Stimulated activated CD8-positive, alpha-beta memory T cell treated with anti-CD3 and anti-CD28 coated beads, Interleukin-7, amount 100 ng/mL, for 4 hours (primary cell): ENCODE measurements at regions not wholly inside any gene's neighbourhood (a gene's known extent, or its start where the extent isn't known, plus 50 kb on each side); places are given as distances from the start of the nearest gene placed in this dataset.

ENCODE experiments used
- DNase-seq, 2 donors: peaks; one replicate each; pipeline ENCODE4 v3.0.0-alpha.2; 2020; ENCODE audit warnings: low read depth in 2 of 2

DNA sequence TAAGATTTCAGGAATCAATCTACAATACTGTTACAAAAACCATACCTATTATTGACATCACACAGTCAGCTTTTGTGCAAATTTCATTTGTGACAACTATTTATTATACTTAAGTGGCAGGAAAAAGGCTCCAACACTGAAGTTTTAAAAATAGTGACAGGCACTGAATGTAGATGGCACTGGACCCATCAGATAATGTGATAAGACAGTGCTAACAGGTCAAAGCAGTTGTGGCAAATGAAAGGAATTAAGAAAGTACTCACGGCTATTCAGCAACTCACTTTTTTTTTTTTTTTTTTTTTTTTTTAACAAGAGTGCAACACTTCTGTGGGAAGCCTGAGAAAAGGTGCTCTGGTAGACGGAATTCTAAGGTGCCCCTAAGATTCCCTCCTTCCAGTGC, 115.0 kb upstream of the MEF2C start:
- no peak for DNase-seq

DNA sequence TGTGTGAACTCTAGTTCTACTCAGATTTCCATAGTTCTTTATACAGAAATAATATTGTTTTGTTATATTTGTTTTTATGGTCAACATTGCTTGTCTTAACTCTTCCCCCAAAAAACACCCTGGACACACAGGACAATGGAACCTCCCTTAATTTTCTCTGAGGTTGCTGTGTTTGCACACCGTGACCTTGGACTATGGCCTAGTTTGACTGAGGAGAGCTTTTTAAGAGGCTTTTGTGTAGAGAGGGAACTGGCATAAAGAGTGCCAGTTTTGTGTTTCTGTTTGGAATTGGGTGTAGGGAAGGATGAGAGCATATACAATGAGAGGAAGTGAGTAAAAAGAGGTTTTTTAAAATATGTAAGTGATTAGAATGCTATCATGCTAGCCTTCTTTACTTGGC, 101.1 kb upstream of the MEF2C start:
- DNase-seq = no peak

DNA sequence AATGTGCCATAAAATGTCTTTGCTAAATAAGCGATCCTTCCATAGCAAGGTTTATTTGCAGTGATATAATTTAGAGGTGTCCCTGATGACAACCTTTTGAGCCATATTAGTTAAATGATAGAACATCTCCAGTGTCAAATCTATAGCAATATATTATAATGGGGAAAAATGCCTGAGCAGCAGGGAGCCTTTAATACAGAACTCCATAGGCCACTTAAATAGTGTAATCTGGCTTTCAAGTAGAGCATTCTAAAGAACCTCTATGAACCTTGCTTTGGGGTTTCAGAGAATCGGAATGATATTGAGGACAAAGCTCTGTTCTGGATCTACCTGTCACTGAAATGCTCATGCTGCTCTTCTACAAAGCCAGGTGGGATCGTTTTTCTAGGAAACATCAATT, 96.7 kb upstream of the MEF2C start:
- no peak for DNase-seq

DNA sequence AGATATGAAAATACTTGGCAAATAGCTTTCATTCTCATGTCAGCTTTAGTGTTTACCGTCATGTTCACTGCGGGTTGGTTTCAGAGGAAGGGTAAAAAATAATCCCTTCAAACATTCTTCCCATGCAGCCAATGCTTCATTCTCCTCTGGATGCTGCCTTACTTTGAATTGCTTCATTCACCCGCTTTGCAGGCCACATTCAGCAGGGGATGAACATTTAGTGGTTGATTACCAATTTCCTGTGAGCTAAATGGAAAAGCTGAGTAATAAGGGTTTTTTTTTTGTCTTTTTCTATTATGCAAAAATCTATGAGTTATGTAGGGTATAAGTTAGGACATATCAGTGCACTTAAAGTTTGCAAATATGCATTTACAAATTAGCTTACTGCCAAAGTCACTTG, 96.3 kb upstream of the MEF2C start:
- no peak for DNase-seq

DNA sequence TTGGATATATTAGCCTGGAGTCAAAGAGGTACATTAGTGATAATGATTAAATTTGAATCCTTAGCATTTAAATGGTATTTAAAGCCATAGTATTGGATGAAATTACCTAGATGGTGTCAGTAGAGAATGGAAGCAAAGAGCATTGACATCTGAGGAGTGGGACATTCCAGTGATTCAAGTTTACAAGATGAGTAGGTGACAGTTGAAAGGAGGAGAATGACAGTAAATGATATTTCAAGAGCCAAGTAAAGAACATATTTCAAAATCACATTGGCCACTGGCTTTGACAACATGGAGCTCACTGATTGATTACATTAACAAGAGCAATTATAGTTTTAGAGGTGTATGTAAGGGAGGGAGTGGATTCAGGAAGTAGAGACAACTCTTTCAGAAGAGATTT, 93.9 kb upstream of the MEF2C start:
- DNase-seq = no peak

DNA sequence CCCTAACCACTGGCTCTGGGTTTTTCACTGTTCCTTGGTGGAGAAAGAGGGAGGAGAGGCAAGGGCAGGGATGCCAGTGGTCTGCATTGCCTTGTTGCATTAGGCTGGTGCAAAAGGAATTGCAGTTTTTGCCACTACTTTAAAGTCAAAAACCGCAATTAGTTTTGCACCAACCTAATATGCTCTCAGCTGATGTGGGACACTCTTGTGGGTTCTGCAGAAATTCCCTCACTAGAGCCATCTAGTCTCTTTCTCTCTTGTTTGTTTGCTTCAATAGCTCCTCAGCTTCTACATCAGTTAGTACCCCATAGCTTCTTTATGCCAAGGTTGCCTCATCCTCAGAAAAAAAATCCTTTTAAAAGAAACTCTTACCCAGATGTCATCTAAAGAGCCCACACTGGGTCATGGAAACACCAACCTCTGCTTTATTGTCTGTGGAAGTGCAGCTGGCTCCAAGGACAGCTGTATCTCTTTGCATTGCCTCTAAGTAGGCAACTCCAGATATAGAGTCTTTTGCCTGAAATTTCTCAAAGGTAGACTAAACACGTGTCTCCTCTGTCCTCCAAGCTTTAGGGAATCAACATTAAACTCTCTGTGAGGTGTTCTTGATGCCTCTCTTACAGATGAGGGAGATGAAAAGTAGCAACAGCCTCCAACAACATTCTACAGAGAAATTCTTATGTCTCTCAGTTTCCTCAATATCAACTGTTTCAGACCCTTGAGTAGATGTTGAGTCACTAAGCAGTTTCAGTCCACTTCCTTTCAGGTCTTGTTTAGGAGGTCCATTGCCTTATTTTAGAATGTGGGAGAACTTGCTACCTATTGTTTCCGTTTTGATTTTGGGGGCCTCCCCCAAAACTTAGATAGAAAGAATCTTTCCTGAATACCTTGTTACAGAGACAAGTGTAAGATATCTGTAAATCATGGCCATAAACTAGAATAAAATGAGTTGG, 84.9 kb upstream of the MEF2C start:
- DNase-seq = no peak

DNA sequence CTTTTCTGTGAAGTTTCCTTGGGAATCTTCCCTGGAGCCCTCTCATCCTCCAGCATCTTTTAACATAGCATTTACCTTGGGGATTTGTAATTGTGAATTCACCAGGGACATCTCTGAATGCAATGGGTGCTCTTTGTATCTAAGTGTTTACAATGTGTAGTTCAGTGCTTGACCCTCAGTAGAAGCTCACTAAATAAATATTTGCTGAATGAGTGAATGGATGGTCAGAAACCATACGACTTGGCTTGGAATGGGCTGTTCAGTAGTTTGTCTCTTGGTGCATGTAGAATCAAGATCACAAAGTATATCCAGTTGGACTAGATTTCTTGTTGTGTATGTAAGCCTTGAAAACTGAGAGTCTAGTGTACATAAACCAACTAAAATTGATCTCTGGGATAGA, 81.8 kb upstream of the MEF2C start:
- DNase-seq = no peak

DNA sequence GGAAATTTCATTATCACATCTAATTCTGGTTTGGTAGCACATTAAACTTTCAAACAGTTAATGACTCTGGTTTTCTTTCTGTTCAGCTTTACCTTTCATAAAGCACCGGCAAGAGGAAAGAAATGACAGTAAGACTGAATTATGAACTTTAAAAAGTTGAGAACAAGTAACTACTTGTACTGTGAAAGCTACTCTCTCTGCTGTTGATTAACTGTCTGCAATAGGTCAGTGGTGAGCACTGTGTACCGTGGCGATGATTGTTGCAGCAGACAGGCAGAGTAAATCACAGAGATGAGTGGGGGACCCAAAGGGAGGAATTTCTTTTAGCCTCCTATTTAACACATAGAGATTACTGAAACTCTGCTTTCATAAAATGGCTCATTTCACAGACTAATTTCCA, 74.0 kb upstream of the MEF2C start:
- no peak for DNase-seq

DNA sequence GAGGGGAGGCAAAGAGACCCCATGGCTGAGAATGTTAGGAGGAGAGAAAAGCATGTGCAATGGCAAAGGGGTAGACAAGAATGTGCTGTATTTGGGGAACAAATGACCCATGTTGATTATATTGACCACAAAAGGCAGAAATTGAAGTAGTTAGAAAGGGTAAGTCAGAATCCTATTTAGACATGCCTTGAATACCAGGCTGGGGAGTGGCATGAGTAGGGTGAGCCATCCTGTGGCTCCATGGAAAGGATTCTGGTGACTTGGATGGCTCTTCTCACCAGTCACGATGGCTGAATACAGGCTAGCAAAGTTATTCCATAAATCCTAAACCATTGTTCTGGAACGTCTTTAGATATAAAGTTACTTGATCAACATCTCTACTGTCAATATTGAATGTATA, 73.4 kb upstream of the MEF2C start:
- no peak for DNase-seq

DNA sequence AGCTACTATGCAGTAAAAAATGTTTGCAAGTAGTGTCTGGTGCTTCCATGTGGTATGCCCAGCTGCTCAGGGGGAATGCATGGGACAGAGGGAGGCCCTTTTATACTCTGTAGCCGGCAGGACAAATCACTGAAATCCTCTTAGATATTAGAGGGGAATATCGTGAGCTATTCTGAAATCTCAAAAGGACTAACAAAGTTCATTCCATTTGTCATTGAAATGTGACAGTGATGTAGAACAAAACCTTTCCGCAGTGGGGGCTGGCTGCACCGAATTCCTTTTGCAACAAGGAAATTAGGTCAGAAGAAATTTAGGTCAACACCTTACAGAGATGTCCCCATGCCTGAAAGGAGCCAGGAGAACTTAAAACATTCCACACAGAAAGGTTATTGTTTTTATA, 72.4 kb upstream of the MEF2C start:
- no peak for DNase-seq

DNA sequence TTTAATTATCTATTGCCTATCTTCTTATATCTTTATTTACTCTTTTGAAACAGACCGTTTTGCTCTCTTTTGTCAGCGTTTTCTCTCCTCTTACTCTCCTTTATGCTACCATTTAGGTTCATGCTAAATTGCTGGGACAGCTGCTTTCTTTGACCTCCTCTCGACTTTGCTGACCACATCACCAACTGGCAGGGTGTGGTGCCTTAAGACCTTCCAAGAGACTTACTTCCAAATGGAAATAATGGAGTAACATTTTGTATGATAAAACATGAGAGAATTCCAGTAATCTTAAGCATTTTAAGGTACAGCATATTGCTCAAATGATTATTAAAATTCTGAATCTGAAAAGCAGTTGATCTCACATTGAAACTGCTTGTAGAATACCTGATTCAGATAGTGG, 71.5 kb upstream of the MEF2C start:
- no peak for DNase-seq

DNA sequence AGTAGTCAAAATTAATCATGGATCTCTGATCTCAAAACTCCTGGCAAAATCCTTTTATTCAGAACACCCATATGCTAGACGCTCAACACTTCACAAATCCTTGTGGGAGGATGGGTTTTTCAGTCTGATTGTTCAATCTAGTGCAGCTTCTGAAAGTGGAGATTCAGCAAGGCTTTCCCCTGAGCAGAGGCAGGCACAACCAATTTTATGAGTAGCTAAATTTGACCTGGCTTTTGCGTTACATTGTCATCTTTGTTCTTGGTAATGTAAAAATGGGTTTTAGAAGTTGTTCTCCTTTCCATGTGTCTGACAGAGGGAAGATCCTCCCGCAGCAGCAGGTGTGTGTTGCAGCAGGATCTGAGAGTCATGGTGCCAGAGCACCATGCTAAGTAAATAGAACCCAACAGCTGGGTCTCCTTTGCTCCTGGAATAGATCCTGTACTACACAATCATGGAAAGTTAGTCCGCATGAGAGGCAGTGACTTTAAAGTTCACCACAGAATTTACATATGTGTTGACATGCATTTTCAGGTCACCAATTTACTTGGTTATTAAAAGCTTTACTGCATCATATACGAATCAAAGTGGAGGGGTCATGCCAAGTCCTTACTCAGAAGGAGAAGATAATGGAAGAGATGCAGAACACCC, 70.1 kb upstream of the MEF2C start:
- DNase-seq = no peak

DNA sequence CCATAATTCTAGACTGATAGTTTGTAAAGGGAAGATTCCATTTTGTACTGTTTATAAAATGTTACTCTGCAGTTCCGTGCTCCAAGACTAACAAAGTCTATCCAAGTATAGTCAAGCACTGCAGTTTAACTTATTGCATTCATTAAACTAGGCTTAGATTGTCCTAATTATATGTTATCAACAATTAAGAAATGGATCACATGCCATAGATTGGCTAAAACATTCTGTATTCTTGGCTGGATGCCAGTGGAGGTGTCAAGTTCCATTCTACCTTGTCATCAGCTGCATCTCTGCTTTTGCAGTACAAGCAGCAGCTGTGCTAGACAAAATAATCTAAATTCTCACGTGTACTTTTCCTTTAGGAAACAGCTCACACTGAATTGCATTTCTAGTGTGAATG, 69.4 kb upstream of the MEF2C start:
- no peak for DNase-seq

DNA sequence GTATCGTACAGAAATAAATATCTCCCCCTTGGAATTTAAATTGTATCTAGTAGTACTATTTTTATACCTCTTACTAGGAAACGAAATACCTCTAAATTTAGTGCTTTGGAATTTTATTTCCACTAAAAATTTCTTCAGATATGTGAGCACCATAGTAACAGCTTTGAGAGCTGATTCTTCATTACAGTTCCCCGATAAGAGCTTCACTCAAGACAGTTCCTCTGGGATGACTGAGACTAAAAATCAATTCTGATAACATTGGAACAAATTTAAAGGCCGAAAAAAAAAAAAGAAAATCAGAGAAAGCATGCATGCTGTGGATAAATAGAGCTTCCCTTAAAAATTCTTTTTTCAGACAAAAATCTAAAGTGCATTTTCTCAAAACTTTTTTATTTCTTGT, 68.5 kb upstream of the MEF2C start:
- no peak for DNase-seq

DNA sequence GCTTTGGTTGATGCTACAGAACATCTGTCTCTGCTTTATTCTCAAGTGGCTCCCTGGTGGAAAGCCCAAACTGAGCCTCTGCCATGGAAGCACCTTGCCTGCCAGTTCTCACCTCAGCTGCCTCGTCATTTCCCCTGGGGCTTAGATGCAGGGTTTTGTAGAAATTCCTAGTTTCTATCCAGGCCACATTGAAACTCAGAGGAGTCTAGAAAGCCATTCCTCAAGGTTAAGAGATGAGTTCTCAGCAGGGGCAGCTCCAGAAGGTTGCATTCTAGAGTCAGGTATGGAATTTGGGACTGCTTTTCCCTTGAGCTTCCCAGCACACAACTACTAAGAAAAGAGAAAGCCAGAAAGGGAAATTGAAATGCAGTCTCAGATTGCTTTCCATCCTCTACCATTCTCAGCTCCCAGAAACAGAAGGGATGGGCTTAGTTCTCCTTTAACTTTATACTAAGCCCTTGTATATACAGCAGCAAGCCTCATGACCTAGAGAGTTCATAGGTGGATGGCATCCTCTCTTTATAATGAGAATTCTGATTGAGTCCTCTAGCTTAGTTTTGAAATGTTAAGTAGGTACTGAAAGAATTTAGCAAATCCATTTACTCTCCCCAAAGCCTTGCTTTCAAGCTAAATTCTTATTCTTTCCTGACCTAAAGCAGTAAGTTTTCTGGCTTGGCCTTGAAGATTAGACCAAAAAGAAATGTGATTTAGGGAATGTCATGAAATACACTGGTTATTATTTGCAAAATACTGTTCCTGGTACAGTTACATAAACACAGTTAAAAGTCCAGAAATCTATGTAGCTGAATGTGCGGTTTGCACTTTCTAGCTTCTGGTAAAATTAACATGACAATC, 66.0 kb upstream of the MEF2C start:
- no peak for DNase-seq

DNA sequence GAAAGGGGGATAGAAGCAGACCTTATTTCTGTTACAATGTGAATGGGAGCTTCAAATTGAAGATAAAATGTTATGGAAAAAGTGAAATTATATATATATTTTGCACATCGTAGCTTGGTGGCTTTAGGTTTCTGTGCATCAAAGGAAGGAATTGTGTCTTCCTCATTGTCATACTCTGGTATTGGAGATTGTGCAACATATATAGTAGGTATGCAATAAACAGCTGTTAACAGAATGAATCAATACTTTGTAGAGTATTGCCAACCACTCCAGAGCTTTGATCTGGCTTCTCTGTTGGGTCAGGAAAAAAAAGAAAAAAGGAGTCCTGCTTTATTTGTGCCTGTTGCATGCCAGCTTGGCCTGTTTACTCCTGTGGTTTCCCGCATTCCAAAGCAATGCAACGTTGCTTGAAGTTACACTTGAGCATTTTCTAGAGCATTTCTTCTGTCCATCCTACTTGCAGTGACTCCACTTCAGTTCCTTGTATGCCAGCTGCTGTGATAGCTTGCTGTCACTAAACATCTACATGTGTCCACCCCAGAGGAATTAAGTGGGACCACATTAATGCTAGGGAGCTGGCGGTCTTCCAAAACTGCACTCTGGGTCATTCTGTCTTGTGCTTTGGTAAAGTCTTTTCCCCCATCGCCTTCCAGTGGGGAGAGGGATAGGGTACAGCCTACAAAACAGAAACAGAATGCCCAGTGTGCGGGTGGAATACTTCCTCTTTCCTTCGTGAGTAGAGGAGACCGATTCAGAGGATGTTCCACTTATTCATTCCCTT, 62.0 kb upstream of the MEF2C start:
- DNase-seq = no peak

DNA sequence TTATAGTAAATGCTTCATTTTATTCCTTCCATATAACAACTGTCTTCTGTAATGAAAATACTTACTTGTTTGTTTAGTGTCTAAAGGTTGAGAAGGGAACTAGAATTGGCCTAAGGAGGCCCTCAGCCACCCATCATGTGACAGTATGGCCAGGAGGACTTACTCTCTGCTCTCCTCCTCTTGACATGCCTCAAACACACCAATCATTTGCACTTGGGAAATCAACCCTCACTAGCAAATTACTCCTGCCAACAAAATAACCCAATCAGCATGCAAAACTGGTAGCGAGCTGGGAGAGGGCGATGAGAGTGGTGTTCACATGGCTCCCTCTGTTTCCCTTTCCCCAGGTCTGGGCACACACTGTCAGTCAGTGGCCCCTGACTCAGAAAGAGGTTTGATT, 58.6 kb upstream of the MEF2C start:
- no peak for DNase-seq

DNA sequence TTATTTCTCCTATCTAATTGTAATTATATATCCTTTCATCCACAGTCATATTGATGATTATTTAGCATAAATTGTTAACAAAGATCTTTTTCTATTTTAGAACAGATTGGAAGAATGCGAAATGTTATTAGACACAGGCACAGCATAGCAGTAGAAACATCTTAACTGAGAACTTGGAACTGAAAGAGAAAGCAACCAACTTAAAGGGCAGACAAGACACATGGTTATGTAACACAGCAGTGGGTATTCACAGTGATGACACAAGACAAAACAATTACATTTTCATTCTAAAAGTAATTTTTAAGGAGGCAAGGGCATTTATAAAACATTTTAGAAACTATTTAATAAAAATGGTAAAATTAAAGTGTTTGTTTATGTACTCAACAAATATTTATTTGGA, 57.7 kb upstream of the MEF2C start:
- no peak for DNase-seq

DNA sequence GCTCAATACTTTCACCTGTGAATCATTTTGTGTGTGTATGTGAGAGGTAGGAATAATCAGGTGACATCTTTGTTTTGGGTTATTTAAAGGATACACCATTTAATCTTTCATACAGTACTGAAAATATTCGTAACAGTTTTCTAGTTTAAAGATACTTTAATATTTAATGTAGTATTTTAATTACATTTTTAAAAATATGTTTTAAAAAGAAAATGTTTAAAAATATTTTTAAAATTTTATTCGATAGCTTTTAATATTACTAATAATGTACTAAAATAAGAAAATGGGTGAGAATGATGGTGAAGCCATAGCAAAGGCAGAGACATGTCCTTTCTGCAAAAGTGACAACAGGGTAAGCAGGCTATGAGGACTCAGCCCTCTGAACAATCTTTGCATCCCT, 56.3 kb upstream of the MEF2C start:
- DNase-seq = no peak

DNA sequence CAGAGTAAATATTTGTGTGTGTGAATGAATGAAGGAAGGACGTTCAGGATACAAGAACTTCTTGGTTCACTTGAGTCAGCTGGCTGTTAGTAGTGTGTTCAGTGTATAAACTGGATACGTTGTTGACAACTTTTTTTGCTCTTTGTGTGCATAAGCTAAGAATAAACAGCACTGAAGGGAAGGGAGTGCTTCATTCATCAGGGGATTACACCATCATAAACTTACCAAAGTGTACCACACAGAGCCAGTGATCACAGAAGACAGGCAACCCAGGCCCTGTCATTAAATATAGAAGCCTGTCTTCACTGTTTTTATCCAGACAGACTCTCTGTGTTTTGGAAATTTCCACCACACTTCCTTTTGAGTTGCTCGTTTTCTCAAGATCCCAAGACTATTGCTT, 55.5 kb upstream of the MEF2C start:
- no peak for DNase-seq

DNA sequence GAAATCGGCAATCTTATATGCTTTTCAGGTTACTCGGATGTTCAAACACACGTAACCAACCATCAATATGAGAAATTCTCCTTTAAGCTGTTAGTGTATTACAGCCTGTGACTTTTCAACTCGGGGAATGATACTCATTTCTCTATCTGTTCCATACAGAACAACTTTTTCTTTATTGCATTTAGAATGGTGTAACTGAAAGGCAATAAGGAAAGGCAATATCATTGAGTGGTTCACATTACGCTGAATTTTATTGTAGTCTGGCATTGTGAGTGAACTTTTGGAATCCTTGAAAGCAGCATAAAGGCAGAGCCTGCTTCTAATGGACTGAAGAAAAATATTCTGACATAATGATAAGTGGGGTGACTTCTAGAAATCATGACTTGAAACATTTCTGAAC, 54.4 kb upstream of the MEF2C start:
- no peak for DNase-seq

DNA sequence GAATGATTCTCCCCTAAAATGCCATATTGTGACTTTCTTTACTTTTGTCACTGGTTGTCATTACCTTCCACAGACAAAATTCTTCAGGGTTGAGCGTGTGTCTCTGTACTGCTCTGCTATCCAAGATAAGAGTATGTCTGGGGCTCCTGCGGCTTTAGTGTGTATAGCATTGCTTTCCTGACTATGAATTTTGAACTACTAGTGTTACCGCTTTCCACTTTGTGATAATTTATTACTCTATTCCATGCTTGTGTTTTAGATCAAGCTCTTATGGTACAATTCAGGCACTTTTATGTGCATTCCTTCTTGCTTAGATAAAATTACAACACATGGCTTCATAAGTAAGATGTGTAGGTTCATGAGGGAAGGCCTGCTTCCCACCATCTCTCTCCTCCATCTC, 51.5 kb upstream of the MEF2C start:
- no peak for DNase-seq
